ENCODE measurements at regions not wholly inside any gene's neighbourhood (a gene's known extent, or its start where the extent isn't known, plus 50 kb on each side); places are given as distances from the start of the nearest gene placed in this dataset.

- no peak for TF ChIP-seq JUND (IDR thresholded peaks at IDR 0.05; ENCODE audit: low read depth, low read length)
- TF ChIP-seq NBN (IDR thresholded peaks at IDR 0.05), result 0 out of 2 replicates have a peak, but pooled peaks have one; percentile 47
- TF ChIP-seq USF2 (IDR thresholded peaks at IDR 0.05; ENCODE audit: borderline replicate concordance, low read depth, low read length), result no peak
- no peak for TF ChIP-seq ZNF384 (IDR thresholded peaks at IDR 0.05; ENCODE audit: borderline replicate concordance, low read depth, low read length)
- peak; percentile 67 for TF ChIP-seq YY1 (IDR thresholded peaks at IDR 0.05; ENCODE audit: low read depth, low read length)
- no peak for TF ChIP-seq TCF7 (IDR thresholded peaks at IDR 0.05; ENCODE audit: borderline replicate concordance)
- no peak for TF ChIP-seq NR2C1 (IDR thresholded peaks at IDR 0.05)
- peak; percentile 89; the same call in 1 of the 2 replicates for TF ChIP-seq SMC3 (IDR thresholded peaks at IDR 0.05; ENCODE audit: borderline replicate concordance, low read length)
Measured at GRCh38 chr15:89017370-89018066, 70.7 kb upstream of the ABHD2 start (continued).

GRCh38 chr15:89018207-89018606 lies 70.0 kb upstream of the ABHD2 start:
- Histone ChIP-seq H3K36me3 (ENCODE audit: control insufficient read depth in 2 of 2, insufficient read depth in 2 of 2, low read length in 1 of 2) (no peaks in the 10 kb centered on the region), H4K20me1 (ENCODE audit: control insufficient read depth, insufficient read depth) (no peaks in the 10 kb centered on the region), H2AFZ (ENCODE audit: control insufficient read depth, low read depth, low read length) (no peak overlapping the region), H3K9ac (ENCODE audit: control insufficient read depth, insufficient read depth, low read length) (no peak overlapping the region), H3K27ac (ENCODE audit: control insufficient read depth, insufficient read depth) (no peak overlapping the region), H3K4me3 (no peak overlapping the region), H3K79me2 (ENCODE audit: control insufficient read depth, insufficient read depth, low read length) (no peaks in the 10 kb centered on the region), H3K27me3 (replicated peaks in 1 of 2; ENCODE audit: control insufficient read depth in 2 of 2, insufficient read depth in 2 of 2, low read length in 1 of 2) (peaks cover 1 to 9% of the 10 kb centered on the region in 2 experiments; a peak in 2 of 4 replicates), H3K4me2 (ENCODE audit: control insufficient read depth, insufficient read depth) (no peak overlapping the region), H3K4me1 (ENCODE audit: control insufficient read depth, insufficient read depth, low read length) (no peaks in the 10 kb centered on the region), H3K9me3 (replicated peaks; ENCODE audit: control insufficient read depth, insufficient read depth, low read length) (no peaks in the 10 kb centered on the region)
- RAD21 ChIA-PET (ENCODE audit: unreplicated experiment), result interaction anchor here (0.8 to 0.9 kb wide), 2 partner anchors 113 to 394 kb away, joined by 4 to 5 read pairs; no protein-coding TSS in a partner anchor
- CTCF ChIA-PET, result interaction anchor here (0.6 to 5.6 kb wide), 7 partner anchors 15 to 148 kb away, joined by 3 to 73 read pairs (median 3); partner anchors contain the start of gene HAPLN3
- no TSS peak for BruUV-seq (replicated peaks)
- FAIRE-seq, result no peak
- TF ChIP-seq SP1 (IDR thresholded peaks at IDR 0.05; ENCODE audit: low read depth, low read length) (no peak), PML (IDR thresholded peaks at IDR 0.05; ENCODE audit: low read length) (no peak), HDAC2 (IDR thresholded peaks at IDR 0.05) (no peak), CHD4 (IDR thresholded peaks at IDR 0.05) (no peak), YY1 (IDR thresholded peaks at IDR 0.05; ENCODE audit: low read depth, low read length) (no peak), CREB1 (IDR thresholded peaks at IDR 0.05; ENCODE audit: low read depth) (no peak)
- SMC1A ChIA-PET (ENCODE audit: uncharacterized antibody, unreplicated experiment), result interaction anchor here (1.1 to 2.0 kb wide), 3 partner anchors 36 to 115 kb away, joined by 4 to 20 read pairs (median 8); no protein-coding TSS in a partner anchor
- in situ Hi-C loops (cut with MboI), result loop anchor here (5.0 kb wide), 1 partner anchor 111 kb away; no protein-coding TSS in a partner anchor
- no peak for ATAC-seq
- POLR2A ChIA-PET, result no interaction called here
- WGBS (ENCODE audit: insufficient coverage, insufficient replicate concordance, low lambda C conversion rate, missing lambda C conversion rate), result 56% methylated on average over 7 of the region's 7 CpGs
- no peak for DNase-seq (ENCODE audit: low read depth, low spot score)
- intact Hi-C loops (cut with micrococcal nuclease; ENCODE audit: unreplicated experiment), result no loop called here

Data from GM12878 (cell line).